Psoas muscle (tissue), 7 donors: ENCODE measurements at regions not wholly inside any gene's neighbourhood (a gene's known extent, or its start where the extent isn't known, plus 50 kb on each side); places are given as distances from the start of the nearest gene placed in this dataset.

Experiments used
- ATAC-seq, 4 donors: fragments of 200-7000 bp; cut with Tn5 transposase; one replicate each; pipeline ENCODE4 v1.9.1; 2020; ENCODE audit warnings: moderate library complexity in 3 of 4, mild to moderate bottlenecking in 2 of 4
- DNase-seq, 2 donors: peaks; one replicate each; pipeline ENCODE4 v3.0.0-alpha.2; 2020
- H3K27ac ChIP-seq: fragments of 200-600 bp; one replicate; pipeline ENCODE4 v1.8.0; 2022
- H3K27me3 ChIP-seq, 3 donors: fragments of 200-600 bp in 1 of 3; one replicate each; pipeline versions ENCODE4 v1.6.1 to v1.8.0; 2013 to 2022; ENCODE audit warnings: low read length in 2 of 3, mild to moderate bottlenecking in 2 of 3, moderate library complexity in 1 of 3; ENCODE audit not compliant: insufficient read depth in 3 of 3
- H3K36me3 ChIP-seq, 2 donors: fragments of 200-600 bp in 1 of 2; one replicate each; pipeline versions ENCODE4 v1.6.1 to v1.8.0; 2013 to 2022; ENCODE audit warnings: low read depth in 1 of 2, mild to moderate bottlenecking in 1 of 2, moderate library complexity in 1 of 2; ENCODE audit not compliant: insufficient read depth in 1 of 2
- H3K4me1 ChIP-seq: fragments of 200-600 bp; one replicate; pipeline ENCODE4 v1.8.0; 2022
- H3K4me3 ChIP-seq: fragments of 200-600 bp; one replicate; pipeline ENCODE4 v1.8.0; 2022; ENCODE audit warnings: mild to moderate bottlenecking
- H3K9me3 ChIP-seq: fragments of 200-600 bp; one replicate; pipeline ENCODE4 v1.8.0; 2022
- WGBS, 3 donors: extraction: QIAGEN DNeasy Blood & Tissue Kit; methylation state at CpG; one replicate each; pipeline versions ENCODE4 v1.1.6 to v1.1.7; 2013; 5-methylcytosine and 5-hydroxymethylcytosine counted together
- intact Hi-C, 2 donors: fragments of 100-400 bp; cut with DNase I; formaldehyde crosslinking; loops; one replicate each; pipeline versions ENCODE4 v1.11.0 to v1.14.2; 2022
- TF ChIP-seq, protein P1 (sequence below): fragments of 200-600 bp; IDR thresholded peaks from one replicate; pipeline ENCODE4 v1.8.0; 2022; ENCODE audit warnings: antibody characterized with exemption
- donor health status: healthy with polysubstance abuse.
- donor health status: DM: no; HTN: no; CAD: no; lungs with moderate emphysema.
- donor health status: Bipolar disorder and iron deficiency.
- donor health status: healthy.
- donor health status: DM: yes; HTN: yes; CAD: no.
- donor health status: DM: no; HTN: no; CAD: no.
- donor health status: DM: yes; HTN: yes; CAD: no.

DNA sequence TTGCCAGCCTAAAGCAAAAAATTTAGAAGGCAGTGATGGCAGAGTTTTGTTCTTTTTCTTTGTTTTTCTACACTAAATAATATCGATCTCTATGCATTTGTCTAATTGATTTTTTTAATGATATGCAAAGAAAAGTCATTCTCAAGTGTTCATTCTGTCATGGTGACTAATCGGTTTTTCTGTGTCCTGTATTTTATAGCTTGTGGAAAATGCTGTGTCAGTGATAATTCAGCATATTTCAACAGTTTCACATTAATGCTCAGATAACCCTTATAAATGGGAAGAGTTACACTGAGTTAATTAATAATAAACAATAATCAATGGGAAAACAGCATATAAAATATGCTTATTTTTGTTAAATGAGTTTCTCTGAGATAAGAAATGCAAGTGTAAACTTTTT is 824.9 kb downstream of the AMY1C start:
- Histone ChIP-seq H3K9me3 (no peaks in the 10 kb centered on the region), H3K4me1 (no peaks in the 10 kb centered on the region), H3K4me3 (no peak overlapping the region), H3K27ac (no peak overlapping the region), H3K27me3 (no peaks in the 10 kb centered on the region), H3K36me3 (no peaks in the 10 kb centered on the region)
- intact Hi-C loops = no loop called here
- ATAC-seq (no peak), DNase-seq (no peak)
- 75 to 81% (median 75%) methylated on average over 2 of the region's 2 CpGs for WGBS, 3 donors
- TF ChIP-seq, protein P1, sequence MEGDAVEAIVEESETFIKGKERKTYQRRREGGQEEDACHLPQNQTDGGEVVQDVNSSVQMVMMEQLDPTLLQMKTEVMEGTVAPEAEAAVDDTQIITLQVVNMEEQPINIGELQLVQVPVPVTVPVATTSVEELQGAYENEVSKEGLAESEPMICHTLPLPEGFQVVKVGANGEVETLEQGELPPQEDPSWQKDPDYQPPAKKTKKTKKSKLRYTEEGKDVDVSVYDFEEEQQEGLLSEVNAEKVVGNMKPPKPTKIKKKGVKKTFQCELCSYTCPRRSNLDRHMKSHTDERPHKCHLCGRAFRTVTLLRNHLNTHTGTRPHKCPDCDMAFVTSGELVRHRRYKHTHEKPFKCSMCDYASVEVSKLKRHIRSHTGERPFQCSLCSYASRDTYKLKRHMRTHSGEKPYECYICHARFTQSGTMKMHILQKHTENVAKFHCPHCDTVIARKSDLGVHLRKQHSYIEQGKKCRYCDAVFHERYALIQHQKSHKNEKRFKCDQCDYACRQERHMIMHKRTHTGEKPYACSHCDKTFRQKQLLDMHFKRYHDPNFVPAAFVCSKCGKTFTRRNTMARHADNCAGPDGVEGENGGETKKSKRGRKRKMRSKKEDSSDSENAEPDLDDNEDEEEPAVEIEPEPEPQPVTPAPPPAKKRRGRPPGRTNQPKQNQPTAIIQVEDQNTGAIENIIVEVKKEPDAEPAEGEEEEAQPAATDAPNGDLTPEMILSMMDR = no peak

DNA sequence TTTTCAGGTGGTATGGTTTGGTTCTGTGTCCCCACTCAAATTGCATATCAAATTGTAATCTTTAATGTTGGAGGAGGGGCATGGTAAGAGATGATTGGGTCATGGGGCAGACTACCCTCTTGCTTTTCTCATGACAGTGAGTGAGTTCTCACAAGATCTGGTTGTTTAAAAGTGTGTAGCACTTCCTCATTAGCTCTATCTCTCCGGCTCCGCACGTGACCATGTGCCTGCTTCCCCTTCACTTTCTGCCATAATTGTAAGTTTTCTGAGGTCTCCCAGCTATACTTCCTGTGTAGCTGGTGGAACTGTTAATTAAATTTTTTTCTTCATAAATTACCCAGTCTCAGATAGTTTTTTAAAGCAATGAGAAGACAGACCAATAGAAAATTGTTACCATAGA is 843.2 kb downstream of the AMY1C start:
- TF ChIP-seq, protein P1 = no peak
- H3K27ac ChIP-seq = no peak overlapping the region
- ATAC-seq = no peak

DNA sequence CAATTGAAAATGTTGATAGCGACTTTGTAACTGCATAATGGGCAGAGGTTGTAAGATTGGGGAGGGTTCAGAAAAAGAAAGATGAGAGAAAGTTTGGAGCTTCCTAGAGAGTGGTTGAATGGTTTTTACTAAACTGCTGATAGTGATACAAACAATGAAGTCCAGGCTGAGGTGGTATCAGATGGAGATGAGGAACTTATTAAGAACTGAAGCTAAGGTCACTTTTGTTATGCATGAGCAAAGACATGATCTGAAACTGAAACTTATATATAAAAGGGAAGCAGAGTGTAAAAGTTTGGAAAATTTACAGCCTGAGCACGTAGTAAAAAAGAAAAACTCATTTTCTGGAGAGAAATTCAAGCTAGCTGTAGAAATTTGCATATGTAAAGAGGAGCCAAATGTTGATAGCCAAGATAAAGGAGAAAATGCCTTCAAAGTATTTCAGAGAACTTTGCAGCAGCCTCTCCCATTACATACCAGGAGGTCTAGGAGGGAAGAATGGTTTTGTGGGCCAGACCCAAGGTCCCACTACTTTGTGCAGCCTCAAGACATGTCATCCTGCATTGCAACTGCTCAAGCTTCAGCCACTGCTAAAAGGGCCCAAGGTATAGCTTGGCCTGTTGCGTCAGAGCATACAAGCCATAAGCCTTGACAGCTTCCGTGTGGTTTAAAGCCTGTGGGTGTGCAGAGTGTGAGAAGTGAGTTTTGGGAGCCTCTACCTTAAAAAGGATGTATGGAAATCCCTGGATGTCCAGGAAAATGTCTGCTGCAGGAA is 843.9 kb downstream of the AMY1C start:
- H3K27ac ChIP-seq = no peak overlapping the region
- TF ChIP-seq, protein P1 = no peak
- no peaks in the 10 kb centered on the region for H3K4me1 ChIP-seq
- ATAC-seq = no peak
- no peak for DNase-seq
- no peaks in the 10 kb centered on the region for H3K36me3 ChIP-seq
- H3K9me3 ChIP-seq = no peaks in the 10 kb centered on the region
- H3K4me3 ChIP-seq = no peak overlapping the region
- 53 to 71% (median 61%) methylated on average over 4 of the region's 4 CpGs for WGBS, 3 donors
- intact Hi-C loops = no loop called here
- no peaks in the 10 kb centered on the region for H3K27me3 ChIP-seq

More for the DNA sequence above, 843.2 kb downstream of the AMY1C start:
- no peak for DNase-seq
- Histone ChIP-seq H3K36me3 (no peaks in the 10 kb centered on the region), H3K4me3 (no peak overlapping the region), H3K9me3 (no peaks in the 10 kb centered on the region), H3K27me3 (no peaks in the 10 kb centered on the region), H3K4me1 (no peaks in the 10 kb centered on the region)
- intact Hi-C loops = no loop called here
- WGBS, 3 donors = 86 to 98% (median 86%) methylated on average over 3 of the region's 3 CpGs

DNA sequence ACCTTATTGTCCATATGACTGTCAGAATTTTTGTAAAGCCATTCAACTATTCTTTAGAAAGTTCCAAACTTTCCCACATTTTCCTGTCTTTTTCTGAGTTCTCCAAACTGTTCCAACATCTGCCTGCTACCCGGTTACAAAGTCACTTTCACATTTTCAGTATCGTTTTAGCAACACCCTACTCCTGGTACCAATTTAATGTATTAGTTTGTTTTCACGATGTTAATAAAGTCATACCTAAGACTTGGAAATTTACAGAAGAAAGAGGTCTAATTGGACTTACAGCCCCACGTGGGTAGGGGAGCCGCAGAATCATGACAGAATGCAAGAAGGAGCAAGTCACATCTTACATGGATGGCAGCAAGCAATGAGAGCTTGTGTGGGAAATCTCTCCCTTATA is 867.8 kb downstream of the AMY1C start:
- WGBS, 3 donors = 88 to 92% (median 89%) methylated on average over 5 of the region's 5 CpGs
- no peak overlapping the region for H3K4me3 ChIP-seq
- H3K27ac ChIP-seq = no peak overlapping the region
- intact Hi-C loops = no loop called here
- peaks cover 5% of the 10 kb centered on the region for H3K9me3 ChIP-seq
- TF ChIP-seq, protein P1 = no peak
- DNase-seq = no peak
- H3K4me1 ChIP-seq = no peaks in the 10 kb centered on the region
- ATAC-seq = no peak
- no peaks in the 10 kb centered on the region for H3K36me3 ChIP-seq
- no peaks in the 10 kb centered on the region for H3K27me3 ChIP-seq

DNA sequence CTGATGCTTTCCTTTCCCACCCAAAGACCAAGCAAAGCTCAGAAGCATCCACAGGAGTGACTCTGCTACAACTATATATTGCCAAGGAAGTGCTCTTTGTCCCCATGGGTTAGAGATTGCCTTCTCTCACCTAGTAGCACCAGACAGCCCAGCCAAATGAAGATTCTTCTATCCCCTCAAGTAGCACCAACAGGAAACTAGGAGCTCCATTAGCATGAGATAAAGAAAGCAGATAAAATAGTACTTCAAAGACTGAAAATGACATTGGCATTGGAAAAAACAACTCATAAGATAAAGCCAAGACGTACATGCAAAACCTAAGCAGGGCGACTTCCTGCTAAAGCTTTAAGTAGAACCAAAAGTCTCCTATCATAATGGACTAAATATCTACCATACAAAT is 871.5 kb downstream of the AMY1C start:
- H3K9me3 ChIP-seq = peaks cover 5% of the 10 kb centered on the region
- 85 to 90% (median 88%) methylated on average over 2 of the region's 2 CpGs for WGBS, 3 donors
- TF ChIP-seq, protein P1 = no peak
- H3K4me3 ChIP-seq = no peak overlapping the region
- H3K27me3 ChIP-seq = no peaks in the 10 kb centered on the region
- intact Hi-C loops = no loop called here
- H3K27ac ChIP-seq = no peak overlapping the region
- no peaks in the 10 kb centered on the region for H3K36me3 ChIP-seq
- ATAC-seq = no peak
- DNase-seq = no peak
- no peaks in the 10 kb centered on the region for H3K4me1 ChIP-seq
